ENCODE measurements at regions not wholly inside any gene's neighbourhood (a gene's known extent, or its start where the extent isn't known, plus 50 kb on each side); places are given as distances from the start of the nearest gene placed in this dataset.

- Histone ChIP-seq H3K9ac (no peak overlapping the region), H3K9me3 (ENCODE audit: low read depth) (no peaks in the 10 kb centered on the region), H3K27ac (no peak overlapping the region), H3K79me2 (ENCODE audit: low read depth) (no peaks in the 10 kb centered on the region), H3K4me2 (no peak overlapping the region), H3K4me1 (peaks cover 8% of the 10 kb centered on the region), H4K20me1 (ENCODE audit: low read depth) (no peaks in the 10 kb centered on the region), H2AFZ (replicated peaks) (peak overlapping the region; percentile 9), H3F3A (ENCODE audit: low read depth) (peaks cover 3% of the 10 kb centered on the region), H3K36me3 (no peaks in the 10 kb centered on the region), H3K4me3 (no peak overlapping the region), H3K27me3 (no peaks in the 10 kb centered on the region)
- no peak for DNase-seq (ENCODE audit: low spot score)
- TF ChIP-seq EZH2phosphoT487 (IDR thresholded peaks at IDR 0.05) (no peak), CTCF (IDR thresholded peaks at IDR 0.05) (no peak), EZH2 (IDR thresholded peaks at IDR 0.05) (no peak)
- peaks cover 6% of the 10 kb centered on the region for H3K27me3 Mint-ChIP-seq (ENCODE audit: insufficient read depth, low read depth)
- no peak overlapping the region for H3K4me3 Mint-ChIP-seq
- peaks cover 30% of the 10 kb centered on the region for H3K4me1 Mint-ChIP-seq
- H3K9me3 Mint-ChIP-seq = peaks cover 6% of the 10 kb centered on the region
- H3K36me3 Mint-ChIP-seq = no peaks in the 10 kb centered on the region
- no peak overlapping the region for H3K27ac Mint-ChIP-seq
Observed at GRCh38 chr17:5694551-5694950, 110.2 kb upstream of the NLRP1 start.

GRCh38 chr17:5695480-5695879 is 111.2 kb upstream of the NLRP1 start:
- no peak for DNase-seq (ENCODE audit: low spot score)

GRCh38 chr17:5698959-5699358 is 114.7 kb upstream of the NLRP1 start:
- TF ChIP-seq CTCF (IDR thresholded peaks at IDR 0.05) (no peak), EZH2phosphoT487 (IDR thresholded peaks at IDR 0.05) (no peak), EZH2 (IDR thresholded peaks at IDR 0.05) (no peak)
- Histone ChIP-seq H3K4me1 (peaks cover 27% of the 10 kb centered on the region), H3F3A (ENCODE audit: low read depth) (peaks cover 31% of the 10 kb centered on the region), H3K4me3 (no peak overlapping the region), H3K36me3 (no peaks in the 10 kb centered on the region), H3K4me2 (no peak overlapping the region), H3K9me3 (ENCODE audit: low read depth) (no peaks in the 10 kb centered on the region), H3K27me3 (no peaks in the 10 kb centered on the region), H4K20me1 (ENCODE audit: low read depth) (no peaks in the 10 kb centered on the region), H3K27ac (no peak overlapping the region), H2AFZ (replicated peaks) (no peak overlapping the region), H3K9ac (no peak overlapping the region), H3K79me2 (ENCODE audit: low read depth) (no peaks in the 10 kb centered on the region)
- H3K9me3 Mint-ChIP-seq = peaks cover 20% of the 10 kb centered on the region
- H3K36me3 Mint-ChIP-seq = no peaks in the 10 kb centered on the region
- H3K4me1 Mint-ChIP-seq = peaks cover 48% of the 10 kb centered on the region
- H3K4me3 Mint-ChIP-seq = peak overlapping the region; percentile 1
- no peak for DNase-seq (ENCODE audit: low spot score)
- peaks cover 20% of the 10 kb centered on the region for H3K27me3 Mint-ChIP-seq (ENCODE audit: insufficient read depth, low read depth)
- H3K27ac Mint-ChIP-seq = no peak overlapping the region

More at GRCh38 chr17:5695480-5695879, 111.2 kb upstream of the NLRP1 start:
- Mint-ChIP-seq H3K4me1 (peaks cover 40% of the 10 kb centered on the region), H3K27me3 (ENCODE audit: insufficient read depth, low read depth) (peaks cover 6% of the 10 kb centered on the region), H3K4me3 (no peak overlapping the region), H3K9me3 (peaks cover 6% of the 10 kb centered on the region), H3K27ac (peak overlapping the region; percentile 67), H3K36me3 (no peaks in the 10 kb centered on the region)
- peak overlapping the region; percentile 42 for H2AFZ ChIP-seq (replicated peaks)
- H3K4me2 ChIP-seq = no peak overlapping the region
- no peak overlapping the region for H3K9ac ChIP-seq
- H3K27ac ChIP-seq = no peak overlapping the region
- no peaks in the 10 kb centered on the region for H3K79me2 ChIP-seq (ENCODE audit: low read depth)
- H4K20me1 ChIP-seq (ENCODE audit: low read depth) = no peaks in the 10 kb centered on the region
- no peaks in the 10 kb centered on the region for H3K36me3 ChIP-seq
- TF ChIP-seq EZH2phosphoT487 (IDR thresholded peaks at IDR 0.05) = no peak
- TF ChIP-seq CTCF (IDR thresholded peaks at IDR 0.05) = no peak
- no peak for TF ChIP-seq EZH2 (IDR thresholded peaks at IDR 0.05)
- H3F3A ChIP-seq (ENCODE audit: low read depth) = peaks cover 12% of the 10 kb centered on the region
- H3K4me1 ChIP-seq = peaks cover 17% of the 10 kb centered on the region
- H3K4me3 ChIP-seq = no peak overlapping the region
- H3K9me3 ChIP-seq (ENCODE audit: low read depth) = no peaks in the 10 kb centered on the region
- no peaks in the 10 kb centered on the region for H3K27me3 ChIP-seq
